DMS79 treated with DMSO at 0.1 percent for 48 hours (cell line): ENCODE measurements at regions not wholly inside any gene's neighbourhood (a gene's known extent, or its start where the extent isn't known, plus 50 kb on each side); places are given as distances from the start of the nearest gene placed in this dataset.

ENCODE experiments used
- DNase-seq: peaks from one replicate; lab custom pipeline; 2025; lab: John Stamatoyannopoulos, UW

GRCh38 chr6:24987446-24988115 is 51.8 kb upstream of the RIPOR2 start:
- DNase-seq = no peak

DNA sequence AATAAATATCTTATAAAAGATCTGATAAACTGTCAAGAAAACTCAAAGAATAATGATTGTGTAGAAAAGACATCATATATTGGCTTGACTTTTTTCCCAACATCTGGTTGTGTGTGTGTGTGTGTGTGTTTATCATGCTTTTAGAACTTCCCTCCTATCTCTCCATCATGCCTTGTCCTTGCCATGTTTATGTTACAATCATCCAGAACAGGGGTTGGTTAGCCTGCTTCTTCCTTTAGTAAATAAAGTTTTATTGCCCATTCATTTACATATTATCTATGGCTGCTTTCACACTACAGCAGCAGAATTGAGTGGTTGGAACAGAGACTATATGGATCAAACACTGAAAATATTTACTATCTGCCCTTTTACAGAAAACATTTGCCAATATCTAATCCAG is 52.8 kb upstream of the RIPOR2 start:
- no peak for DNase-seq

- DNase-seq = no peak
Observed at GRCh38 chr6:24990236-24990845, 54.6 kb upstream of the RIPOR2 start.

GRCh38 chr6:24990944-24991809 is 55.4 kb upstream of the RIPOR2 start:
- DNase-seq = no peak

DNA sequence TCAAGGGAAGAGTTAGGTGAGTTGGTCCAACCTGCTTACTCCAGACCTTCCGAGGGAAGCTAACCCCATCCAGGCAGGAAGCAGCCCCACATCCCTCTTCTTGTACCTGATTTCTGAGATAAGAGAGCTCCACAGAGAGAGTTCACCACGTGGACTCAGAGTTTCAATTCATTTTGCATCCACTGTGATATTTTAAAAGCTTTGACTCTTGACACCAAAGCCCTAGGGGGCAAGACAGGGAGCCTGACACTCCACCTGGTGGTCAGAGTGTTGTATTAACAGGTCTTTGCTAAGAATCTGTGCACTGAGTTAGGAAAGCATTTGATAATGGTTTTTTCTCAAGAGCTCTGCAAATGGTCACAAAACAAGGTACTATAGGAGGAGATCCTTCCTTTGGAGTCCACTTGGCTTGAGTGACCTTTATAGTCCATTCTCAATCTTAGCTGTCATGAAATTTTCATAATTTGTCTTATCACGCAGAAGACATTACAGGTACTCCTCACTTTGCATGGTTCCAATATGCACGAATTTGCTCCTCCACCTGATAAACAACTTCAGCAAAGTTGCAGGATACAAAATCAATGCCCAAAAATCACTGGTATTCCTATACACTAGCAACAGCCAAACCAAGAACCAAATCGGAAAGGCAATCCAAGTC is 56.2 kb upstream of the RIPOR2 start:
- DNase-seq = peak; percentile 43

DNA sequence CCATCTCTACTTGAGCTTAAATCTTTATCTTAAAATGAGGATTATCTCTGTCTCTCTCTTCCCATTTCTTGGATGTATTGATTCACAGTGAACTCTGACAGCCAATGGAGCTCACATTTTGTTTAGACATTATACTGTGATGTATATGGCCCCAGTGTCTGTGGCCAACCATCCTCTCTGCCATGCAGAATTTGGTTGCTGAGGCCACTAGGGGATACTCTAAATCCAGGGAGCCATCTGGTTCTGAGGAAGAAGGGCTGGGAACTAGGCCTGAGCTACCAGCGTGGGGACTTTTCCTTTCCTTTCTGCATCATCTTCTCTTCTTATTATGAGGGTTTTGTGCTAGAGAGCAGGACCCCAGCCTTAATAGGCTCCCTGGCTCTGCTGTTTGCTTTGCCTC is 59.1 kb upstream of the RIPOR2 start:
- no peak for DNase-seq

GRCh38 chr6:24995270-24995669 is 59.5 kb upstream of the RIPOR2 start:
- no peak for DNase-seq

- DNase-seq = no peak
Observed at GRCh38 chr6:24996269-24996836, 60.6 kb upstream of the RIPOR2 start.

- no peak for DNase-seq
Observed at GRCh38 chr6:24997231-24997630, 61.5 kb upstream of the RIPOR2 start.

- DNase-seq = no peak
Observed at GRCh38 chr6:24997905-24998304, 62.1 kb upstream of the RIPOR2 start.

- no peak for DNase-seq
Observed at GRCh38 chr6:25002326-25003091, 66.7 kb upstream of the RIPOR2 start.

- no peak for DNase-seq
Observed at GRCh38 chr6:25004357-25004756, 68.6 kb upstream of the RIPOR2 start.

GRCh38 chr6:25005010-25005409 is 69.2 kb upstream of the RIPOR2 start:
- peak; percentile 21 for DNase-seq

DNA sequence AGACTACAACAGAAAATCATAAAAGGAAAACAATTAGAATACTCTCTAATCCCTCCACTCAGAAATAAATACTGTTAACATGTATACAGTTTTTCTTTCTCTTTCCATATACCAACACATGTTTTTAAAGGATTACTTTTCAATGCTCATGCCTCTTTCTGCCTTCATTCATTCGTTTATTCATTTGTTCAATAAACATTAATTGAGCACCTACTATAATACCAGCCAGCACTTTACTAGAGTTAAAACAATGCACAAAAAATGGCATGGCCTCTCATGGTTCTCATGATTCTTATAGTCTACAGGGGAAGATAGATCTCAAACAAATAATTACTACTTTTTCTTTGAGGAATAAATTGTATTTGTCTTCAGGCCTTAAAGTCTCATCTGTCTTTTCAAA is 70.3 kb upstream of the RIPOR2 start:
- no peak for DNase-seq

- peak; percentile 48 for DNase-seq
Observed at GRCh38 chr6:25006565-25007001, 70.8 kb upstream of the RIPOR2 start.

DNA sequence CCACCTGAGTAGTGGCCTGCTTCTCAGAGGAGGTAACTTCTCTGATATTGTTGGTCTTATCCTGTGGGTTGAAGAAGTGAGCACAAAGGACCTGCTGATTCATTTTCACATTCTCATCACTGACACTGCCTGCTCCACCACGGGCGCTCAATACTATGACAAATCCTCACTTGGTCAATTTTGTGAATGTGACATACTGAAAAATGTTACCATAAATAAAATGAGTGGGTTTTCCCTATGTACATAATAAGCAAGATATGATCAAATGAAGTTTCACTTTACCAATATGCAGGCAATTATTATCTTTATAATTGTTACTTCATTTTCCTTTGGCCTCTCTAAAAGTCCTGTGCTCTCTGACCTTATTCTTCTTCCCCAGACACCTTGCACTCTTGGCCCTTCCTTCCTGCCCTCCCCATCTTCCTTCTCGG is 71.5 kb upstream of the RIPOR2 start:
- DNase-seq = no peak

DNA sequence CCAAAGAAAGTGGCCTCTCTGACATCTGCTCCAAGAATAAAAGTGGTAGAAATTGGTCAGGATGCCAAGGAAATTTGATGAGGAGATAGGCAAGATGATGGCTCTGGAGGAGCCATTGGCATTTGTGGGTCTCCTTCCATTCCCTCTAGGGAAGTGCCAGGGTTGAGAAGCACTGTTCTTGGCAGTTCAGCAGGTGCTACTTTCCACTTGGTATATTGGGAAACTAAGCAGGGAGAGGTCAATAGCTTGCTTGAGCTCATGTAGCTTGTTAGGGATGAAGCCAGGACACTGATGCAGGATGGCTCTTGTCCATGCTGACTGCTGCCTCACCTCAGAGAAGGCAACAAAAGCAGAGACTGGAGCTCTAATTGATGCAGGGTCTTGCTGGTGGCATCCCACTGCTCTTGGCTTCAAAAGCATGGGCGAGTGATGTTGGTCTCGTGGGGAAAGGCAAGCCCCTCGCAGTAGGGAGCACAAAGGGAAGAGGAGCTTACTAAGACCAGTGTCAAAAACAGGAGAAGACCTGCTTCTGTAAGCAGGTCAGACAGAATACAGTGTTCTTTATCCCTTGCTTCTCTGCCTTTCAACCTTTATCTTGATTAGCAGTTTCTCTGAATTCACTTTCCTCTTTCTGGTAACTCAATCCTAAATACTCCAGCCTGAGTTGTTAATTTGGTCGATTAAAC is 73.1 kb upstream of the RIPOR2 start:
- DNase-seq = no peak

DNA sequence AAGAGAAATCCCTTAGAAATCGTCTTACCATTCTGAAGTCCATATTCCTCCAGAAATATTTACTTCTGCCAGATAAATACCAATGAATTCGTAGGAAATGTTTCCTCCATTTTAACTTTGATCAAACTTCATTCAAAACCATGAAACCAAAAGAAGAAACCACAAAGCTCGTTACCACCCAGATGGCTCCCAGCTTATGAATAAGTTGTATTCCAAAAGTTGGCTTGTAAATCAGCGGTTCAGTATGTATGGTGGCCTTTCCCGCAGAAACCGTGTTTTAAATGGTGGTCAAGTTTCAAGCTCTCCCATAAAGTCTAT is 73.6 kb upstream of the RIPOR2 start:
- DNase-seq = no peak

- DNase-seq = no peak
Observed at GRCh38 chr6:25010176-25010575, 74.4 kb upstream of the RIPOR2 start.

- DNase-seq = no peak
Observed at GRCh38 chr6:25010902-25011625, 75.3 kb upstream of the RIPOR2 start.
